A549 (cell line): ENCODE measurements at regions not wholly inside any gene's neighbourhood (a gene's known extent, or its start where the extent isn't known, plus 50 kb on each side); places are given as distances from the start of the nearest gene placed in this dataset.

Experiments used
- ATAC-seq, 2 experiments: fragments of 200-7000 bp in 1 of 2; fragments of >200 bp in 1 of 2; cut with Nextera tagmentation in 1 of 2; cut with Tn5 transposase in 1 of 2; 3 replicates each; pipeline versions ENCODE4 v1.8.0 to v1.9.1; 2018 to 2020; ENCODE audit warnings: mild to moderate bottlenecking in 1 of 2, moderate library complexity in 1 of 2
- CTCF ChIA-PET: fragments of 300-600 bp; sonication (Branson Sonifier 250); formaldehyde crosslinking; extraction: SDS; loops from one replicate; lab custom pipeline; 2021; ENCODE audit warnings: antibody characterized with exemption, inconsistent platforms; lab: Yijun Ruan, JAX
- POLR2A ChIA-PET: fragments of 350-600 bp; formaldehyde crosslinking; extraction: SDS; loops from one replicate; lab custom pipeline; 2021; ENCODE audit warnings: antibody characterized with exemption, inconsistent platforms; lab: Yijun Ruan, JAX
- DNase-seq, 2 experiments: peaks; one replicate each; pipeline versions ENCODE4 v3.0.0 to v3.0.0-alpha.2; 2011 to 2016; ENCODE audit warnings: low read depth in 1 of 2, low spot score in 1 of 2
- FAIRE-seq: peaks from 2 replicates; lab custom pipeline; 2011; peaks lifted over from hg19 to GRCh38; lab: Jason Lieb, UNC
- H3K27ac ChIP-seq, 2 experiments: fragments of >200 bp; sonication (Bioruptor Twin); formaldehyde crosslinking; 3 replicates each; pipeline ENCODE4 v1.5.1; 2016 to 2017
- H3K4me1 ChIP-seq: fragments of >200 bp; sonication (Bioruptor Twin); formaldehyde crosslinking; 3 replicates; pipeline ENCODE4 v1.6.1; 2016
- H3K4me2 ChIP-seq: fragments of >200 bp; sonication (Bioruptor Twin); formaldehyde crosslinking; 3 replicates; pipeline ENCODE4 v1.6.1; 2016
- H3K4me3 ChIP-seq: fragments of >200 bp; sonication (Bioruptor Twin); formaldehyde crosslinking; 3 replicates; pipeline ENCODE4 v1.5.1; 2016
- H3K9me3 ChIP-seq: fragments of >200 bp; sonication (Bioruptor Twin); formaldehyde crosslinking; 3 replicates; pipeline ENCODE4 v1.6.1; 2016
- CBX2 ChIP-seq: fragments of 200-600 bp; sonication (generic); IDR thresholded peaks from 2 replicates; pipeline ENCODE4 v1.6.1; 2016; ENCODE audit warnings: low read depth, mild to moderate bottlenecking, borderline replicate concordance
- CHD4 ChIP-seq: fragments of 200-600 bp; sonication (generic); IDR thresholded peaks from 2 replicates; pipeline ENCODE4 v1.6.1; 2016; ENCODE audit warnings: antibody characterized with exemption, mild to moderate bottlenecking, borderline replicate concordance
- EP300 ChIP-seq, 2 experiments: fragments of >200 bp; sonication (Bioruptor Twin); formaldehyde crosslinking; IDR thresholded peaks; 2 replicates in 1 of 2; 3 replicates in 1 of 2; pipeline ENCODE4 v1.6.1; 2016 to 2017
- ESRRA ChIP-seq: fragments of 150-350 bp; IDR thresholded peaks from 2 replicates; pipeline ENCODE4 v1.6.1; 2014; ENCODE audit warnings: mild to moderate bottlenecking, low read length, borderline replicate concordance
- HOXA7 ChIP-seq: fragments of 250-450 bp; sonication (Bioruptor Pico); IDR thresholded peaks from 2 replicates; pipeline ENCODE4 v1.5.0; 2020; ENCODE audit warnings: mild to moderate bottlenecking, moderate library complexity
- HOXB5 ChIP-seq: fragments of 250-450 bp; sonication (Bioruptor Pico); IDR thresholded peaks from 2 replicates; pipeline ENCODE4 v1.5.0; 2020; ENCODE audit warnings: mild to moderate bottlenecking, moderate library complexity
- JUNB ChIP-seq: fragments of >200 bp; sonication (Bioruptor Twin); formaldehyde crosslinking; IDR thresholded peaks from 2 replicates; pipeline ENCODE4 v1.6.1; 2016
- MAFK ChIP-seq: fragments of 450-650 bp; IDR thresholded peaks from 2 replicates; pipeline ENCODE4 v1.6.1; 2014; ENCODE audit not compliant: partially characterized antibody
- MYC ChIP-seq: IDR thresholded peaks from 2 replicates; pipeline ENCODE4 v1.6.1; 2012; ENCODE audit warnings: mild to moderate bottlenecking, inconsistent platforms, low read length, improper control_type of control experiment, borderline replicate concordance
- PHF8 ChIP-seq: fragments of 200-600 bp; sonication (generic); IDR thresholded peaks from 2 replicates; pipeline ENCODE4 v1.6.1; 2016; ENCODE audit warnings: low read depth, mild to moderate bottlenecking, antibody characterized with exemption, moderate library complexity, borderline replicate concordance
- POLR2AphosphoS2 ChIP-seq: conservative IDR thresholded peaks from 2 replicates; pipeline ENCODE4 v1.6.1; 2012; ENCODE audit warnings: low read length, improper control_type of control experiment, inconsistent platforms
- RAD21 ChIP-seq, 2 experiments: fragments of >200 bp in 1 of 2; sonication (Bioruptor Twin) in 1 of 2; formaldehyde crosslinking in 1 of 2; IDR thresholded peaks in 1 of 2; conservative IDR thresholded peaks in 1 of 2; 2 replicates in 1 of 2; 3 replicates in 1 of 2; pipeline ENCODE4 v1.6.1; 2012 to 2018; ENCODE audit warnings: inconsistent platforms in 1 of 2
- RCOR1 ChIP-seq: fragments of 150-350 bp; IDR thresholded peaks from 2 replicates; pipeline ENCODE4 v1.6.1; 2014; ENCODE audit warnings: antibody characterized with exemption, low read length, low read depth
- SMC3 ChIP-seq: fragments of >200 bp; sonication (Bioruptor Twin); formaldehyde crosslinking; IDR thresholded peaks from 3 replicates; pipeline ENCODE4 v1.6.1; 2018; ENCODE audit warnings: inconsistent platforms
- TFCP2L1 ChIP-seq: fragments of 250-450 bp; sonication (Bioruptor Pico); IDR thresholded peaks from 2 replicates; pipeline ENCODE4 v1.5.0; 2021; ENCODE audit warnings: mild to moderate bottlenecking
- TP53 ChIP-seq: fragments of 250-450 bp; sonication (Bioruptor Pico); IDR thresholded peaks from 2 replicates; pipeline ENCODE4 v1.5.0; 2021; ENCODE audit warnings: mild to moderate bottlenecking, moderate library complexity
- ZC3H11A ChIP-seq: fragments of 450-650 bp; IDR thresholded peaks from 2 replicates; pipeline ENCODE4 v1.6.1; 2014; ENCODE audit warnings: antibody characterized with exemption, mild to moderate bottlenecking
- ZNF302 ChIP-seq: fragments of 250-450 bp; sonication (Bioruptor Pico); IDR thresholded peaks from 2 replicates; pipeline ENCODE4 v1.9.0; 2021; ENCODE audit warnings: inconsistent platforms, mild to moderate bottlenecking, moderate library complexity
- ZSCAN20 ChIP-seq: fragments of 250-450 bp; sonication (Bioruptor Pico); IDR thresholded peaks from 2 replicates; pipeline ENCODE4 v1.8.0; 2022; ENCODE audit warnings: mild to moderate bottlenecking, moderate library complexity
- WGBS: methylation state at CpG from one replicate; pipeline ENCODE4 v1.1.6; 2017; ENCODE audit errors: missing lambda C conversion rate; 5-methylcytosine and 5-hydroxymethylcytosine counted together
- TF ChIP-seq, protein P1 (sequence below): fragments of >200 bp; sonication (Bioruptor Twin); formaldehyde crosslinking; IDR thresholded peaks from 2 replicates; pipeline ENCODE4 v1.6.1; 2016
- TF ChIP-seq, protein P2 (sequence below): fragments of 250-450 bp; sonication (Bioruptor Pico); IDR thresholded peaks from 2 replicates; pipeline ENCODE4 v1.5.0; 2020; ENCODE audit warnings: low read depth, mild to moderate bottlenecking, moderate library complexity
- TF ChIP-seq, protein P3 (sequence below): fragments of 150-350 bp; IDR thresholded peaks from 2 replicates; pipeline ENCODE4 v1.6.1; 2014; ENCODE audit warnings: low read depth, mild to moderate bottlenecking, low read length
- TF ChIP-seq, protein P4 (sequence below): IDR thresholded peaks from 2 replicates; pipeline ENCODE4 v1.6.1; 2012; ENCODE audit warnings: low read depth, borderline replicate concordance

DNA sequence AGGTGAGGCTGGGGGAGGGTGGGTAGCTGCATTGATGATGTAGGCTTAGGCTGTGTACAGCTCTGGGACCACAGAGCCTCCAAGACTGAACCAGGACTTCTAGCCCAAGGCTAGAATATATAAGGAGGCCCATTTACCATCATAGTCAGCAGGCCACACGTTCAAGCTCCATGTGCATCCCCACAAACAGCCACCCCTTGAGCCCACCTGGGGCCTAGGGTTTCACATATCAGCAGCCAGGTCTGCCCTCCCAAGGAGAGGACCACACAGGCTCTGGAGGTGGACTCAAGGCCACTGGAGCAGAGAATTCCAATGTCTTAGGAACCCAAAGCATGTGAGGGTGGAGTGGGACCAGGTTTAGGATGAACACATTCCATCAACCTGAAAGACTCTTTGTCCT, 230.5 kb downstream of the TTC32 start:
- no peak for DNase-seq
- H3K4me2 ChIP-seq: no peak overlapping the region
- no peak for ATAC-seq
- H3K9me3 ChIP-seq: no peaks in the 10 kb centered on the region
- no peak overlapping the region for H3K4me3 ChIP-seq
- POLR2A ChIA-PET: no interaction called here
- 67% methylated on average over 1 of the region's 1 CpG for WGBS
- CTCF ChIA-PET: interaction anchor here (1.3 kb wide), 1 partner anchor 1151 kb away, joined by 4 read pairs; no protein-coding TSS in a partner anchor
- FAIRE-seq: no peak
- H3K27ac ChIP-seq: no peak overlapping the region; a peak in 2 of 6 replicates
- H3K4me1 ChIP-seq: peaks cover 43% of the 10 kb centered on the region
- TF ChIP-seq TP53 (CRISPR knock-in tag) (no peak), ZNF302 (CRISPR knock-in tag) (no peak), SMC3 (no peak), CBX2 (no peak), PHF8 (no peak), RCOR1 (no peak), HOXA7 (CRISPR knock-in tag) (no peak), JUNB (no peak), MAFK (no peak), HOXB5 (no peak), CHD4 (no peak)
- TF ChIP-seq, protein P1, sequence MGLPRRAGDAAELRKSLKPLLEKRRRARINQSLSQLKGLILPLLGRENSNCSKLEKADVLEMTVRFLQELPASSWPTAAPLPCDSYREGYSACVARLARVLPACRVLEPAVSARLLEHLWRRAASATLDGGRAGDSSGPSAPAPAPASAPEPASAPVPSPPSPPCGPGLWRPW: no peak
- TF ChIP-seq, protein P2, sequence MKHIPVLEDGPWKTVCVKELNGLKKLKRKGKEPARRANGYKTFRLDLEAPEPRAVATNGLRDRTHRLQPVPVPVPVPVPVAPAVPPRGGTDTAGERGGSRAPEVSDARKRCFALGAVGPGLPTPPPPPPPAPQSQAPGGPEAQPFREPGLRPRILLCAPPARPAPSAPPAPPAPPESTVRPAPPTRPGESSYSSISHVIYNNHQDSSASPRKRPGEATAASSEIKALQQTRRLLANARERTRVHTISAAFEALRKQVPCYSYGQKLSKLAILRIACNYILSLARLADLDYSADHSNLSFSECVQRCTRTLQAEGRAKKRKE (CRISPR knock-in tag): no peak
- TF ChIP-seq, protein P3, sequence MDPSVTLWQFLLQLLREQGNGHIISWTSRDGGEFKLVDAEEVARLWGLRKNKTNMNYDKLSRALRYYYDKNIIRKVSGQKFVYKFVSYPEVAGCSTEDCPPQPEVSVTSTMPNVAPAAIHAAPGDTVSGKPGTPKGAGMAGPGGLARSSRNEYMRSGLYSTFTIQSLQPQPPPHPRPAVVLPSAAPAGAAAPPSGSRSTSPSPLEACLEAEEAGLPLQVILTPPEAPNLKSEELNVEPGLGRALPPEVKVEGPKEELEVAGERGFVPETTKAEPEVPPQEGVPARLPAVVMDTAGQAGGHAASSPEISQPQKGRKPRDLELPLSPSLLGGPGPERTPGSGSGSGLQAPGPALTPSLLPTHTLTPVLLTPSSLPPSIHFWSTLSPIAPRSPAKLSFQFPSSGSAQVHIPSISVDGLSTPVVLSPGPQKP: no peak

DNA sequence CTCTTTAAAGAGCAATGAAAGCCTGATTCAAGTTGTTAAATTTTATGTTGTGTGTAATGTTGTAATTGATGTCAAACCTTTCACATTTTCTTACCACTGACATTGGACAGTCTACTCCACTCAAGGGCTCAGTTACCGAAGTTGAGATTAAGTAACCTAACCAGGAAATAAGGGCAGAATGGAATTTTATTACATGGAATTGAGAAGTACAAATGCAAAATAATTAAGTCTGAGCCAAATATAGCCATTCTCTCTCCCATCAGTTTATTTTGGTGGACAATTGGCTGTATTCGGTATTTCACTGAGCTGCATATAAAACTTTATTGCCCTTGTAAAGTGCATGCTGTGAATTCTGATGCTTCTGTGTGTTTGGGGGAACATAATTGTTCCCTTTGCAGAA, 231.5 kb downstream of the TTC32 start:
- Histone ChIP-seq H3K4me2 (no peak overlapping the region), H3K27ac (no peak overlapping the region), H3K4me3 (no peak overlapping the region), H3K4me1 (peaks cover 36% of the 10 kb centered on the region), H3K9me3 (no peaks in the 10 kb centered on the region)
- ATAC-seq (no peak), FAIRE-seq (no peak), DNase-seq (no peak)
- POLR2A ChIA-PET: no interaction called here
- CTCF ChIA-PET: interaction anchor here (1.0 to 1.3 kb wide), 3 partner anchors 12 to 1150 kb away, joined by 3 to 4 read pairs (median 3); no protein-coding TSS in a partner anchor
- 95% methylated on average over 2 of the region's 2 CpGs for WGBS
- TF ChIP-seq ZSCAN20: no peak
- no peak for TF ChIP-seq ESRRA
- no peak for TF ChIP-seq MYC
- TF ChIP-seq, protein P4, sequence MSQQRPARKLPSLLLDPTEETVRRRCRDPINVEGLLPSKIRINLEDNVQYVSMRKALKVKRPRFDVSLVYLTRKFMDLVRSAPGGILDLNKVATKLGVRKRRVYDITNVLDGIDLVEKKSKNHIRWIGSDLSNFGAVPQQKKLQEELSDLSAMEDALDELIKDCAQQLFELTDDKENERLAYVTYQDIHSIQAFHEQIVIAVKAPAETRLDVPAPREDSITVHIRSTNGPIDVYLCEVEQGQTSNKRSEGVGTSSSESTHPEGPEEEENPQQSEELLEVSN: no peak
- no peak for TF ChIP-seq MAFK
- no peak for TF ChIP-seq SMC3
- TF ChIP-seq ZNF302 (CRISPR knock-in tag): no peak
- no peak for TF ChIP-seq CHD4
- TF ChIP-seq EP300 (IDR thresholded peaks at IDR 0.05): no peak
- no peak for TF ChIP-seq ZC3H11A
- TF ChIP-seq RAD21 (conservative IDR thresholded peaks at IDR 0.05 in 1 of 2, IDR thresholded peaks at IDR 0.05 in 1 of 2): no peak
- no peak for TF ChIP-seq POLR2AphosphoS2
- TF ChIP-seq TFCP2L1: no peak
